DND-41 (cell line): ENCODE measurements at regions not wholly inside any gene's neighbourhood (a gene's known extent, or its start where the extent isn't known, plus 50 kb on each side); places are given as distances from the start of the nearest gene placed in this dataset.

Experiments
- ATAC-seq: fragments of 200-7000 bp; cut with Tn5 transposase; 3 replicates; pipeline ENCODE4 v1.9.1; 2021; ENCODE audit warnings: low read depth; ENCODE audit not compliant: insufficient read depth
- DNase-seq: peaks from one replicate; pipeline ENCODE4 v3.0.0-alpha.2; 2020
- H2AFZ ChIP-seq: 2 replicates; pipeline ENCODE4 v1.6.0; 2012; ENCODE audit warnings: low read depth, low read length
- H3K27ac ChIP-seq: 2 replicates; pipeline ENCODE4 v1.5.1; 2012; ENCODE audit warnings: low read length, inconsistent platforms
- H3K27me3 ChIP-seq: fragments of 200-600 bp; sonication (generic); 2 replicates; pipeline ENCODE4 v1.6.0; 2012; ENCODE audit warnings: low read length, mild to moderate bottlenecking, inconsistent platforms; ENCODE audit not compliant: insufficient read depth, poor library complexity
- H3K36me3 ChIP-seq: 2 replicates; pipeline ENCODE4 v1.5.1; 2012; ENCODE audit warnings: low read length, inconsistent platforms; ENCODE audit not compliant: insufficient read depth
- H3K4me1 ChIP-seq: 2 replicates; pipeline ENCODE4 v1.5.1; 2012; ENCODE audit warnings: mild to moderate bottlenecking, low read length; ENCODE audit not compliant: insufficient read depth
- H3K4me2 ChIP-seq: 2 replicates; pipeline ENCODE4 v1.6.0; 2012; ENCODE audit warnings: mild to moderate bottlenecking, moderate library complexity, low read length, inconsistent platforms; ENCODE audit not compliant: insufficient read depth
- H3K4me3 ChIP-seq, 2 experiments: fragments of 200-600 bp in 1 of 2; shearing (Covaris generic) in 1 of 2; 2 replicates each; pipeline ENCODE4 v1.5.1; 2012 to 2016; ENCODE audit warnings: inconsistent platforms in 2 of 2, low read length in 2 of 2, mild to moderate bottlenecking in 2 of 2, low read depth in 1 of 2, moderate library complexity in 1 of 2
- H3K79me2 ChIP-seq: 2 replicates; pipeline ENCODE4 v1.6.0; 2012; ENCODE audit warnings: low read length, inconsistent platforms; ENCODE audit not compliant: insufficient read depth
- H3K9ac ChIP-seq: 2 replicates; pipeline ENCODE4 v1.6.0; 2012; ENCODE audit warnings: low read depth, mild to moderate bottlenecking, inconsistent platforms, low read length, moderate library complexity
- H3K9me3 ChIP-seq: 2 replicates; pipeline ENCODE4 v1.5.1; 2012; ENCODE audit warnings: low read length, moderate library complexity, mild to moderate bottlenecking, inconsistent platforms; ENCODE audit not compliant: insufficient read depth, severe bottlenecking
- H4K20me1 ChIP-seq: 2 replicates; pipeline ENCODE4 v1.6.0; 2012; ENCODE audit warnings: low read length; ENCODE audit not compliant: insufficient read depth
- EZH2 ChIP-seq: IDR thresholded peaks from 3 replicates; pipeline ENCODE4 v1.6.1; 2012; ENCODE audit warnings: borderline replicate concordance, low read depth, mild to moderate bottlenecking, moderate library complexity, low read length, inconsistent platforms; ENCODE audit not compliant: severe bottlenecking
- TF ChIP-seq, protein P1 (sequence below): IDR thresholded peaks from 2 replicates; pipeline ENCODE4 v1.5.1; 2012; ENCODE audit warnings: borderline replicate concordance, low read length, moderate library complexity, mild to moderate bottlenecking; ENCODE audit not compliant: poor library complexity, severe bottlenecking; ENCODE audit errors: extremely low read depth

DNA sequence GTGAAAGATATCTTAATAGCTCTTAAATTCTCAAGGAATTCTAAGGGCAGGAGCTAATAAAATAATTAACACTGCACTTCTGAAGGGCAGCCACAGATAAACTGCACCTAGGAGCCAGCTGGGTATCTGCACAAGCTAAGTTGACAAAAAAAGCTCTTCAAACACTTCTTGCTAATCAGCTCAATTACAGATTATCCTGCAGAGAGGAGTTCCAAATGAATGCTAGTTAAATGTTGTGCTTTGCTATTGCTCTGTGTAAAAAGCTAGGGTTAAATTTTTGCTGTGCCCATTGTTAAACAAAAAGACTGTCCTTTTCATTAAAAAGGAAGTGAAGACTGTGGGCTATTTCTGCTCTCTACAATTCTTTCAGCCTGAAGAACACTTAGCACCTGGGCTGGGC, 158.5 kb upstream of the SHISA6 start:
- H4K20me1 ChIP-seq: no peaks in the 10 kb centered on the region
- peaks cover 4% of the 10 kb centered on the region for H3K27me3 ChIP-seq
- no peak overlapping the region for H3K4me3 ChIP-seq
- TF ChIP-seq, protein P1, sequence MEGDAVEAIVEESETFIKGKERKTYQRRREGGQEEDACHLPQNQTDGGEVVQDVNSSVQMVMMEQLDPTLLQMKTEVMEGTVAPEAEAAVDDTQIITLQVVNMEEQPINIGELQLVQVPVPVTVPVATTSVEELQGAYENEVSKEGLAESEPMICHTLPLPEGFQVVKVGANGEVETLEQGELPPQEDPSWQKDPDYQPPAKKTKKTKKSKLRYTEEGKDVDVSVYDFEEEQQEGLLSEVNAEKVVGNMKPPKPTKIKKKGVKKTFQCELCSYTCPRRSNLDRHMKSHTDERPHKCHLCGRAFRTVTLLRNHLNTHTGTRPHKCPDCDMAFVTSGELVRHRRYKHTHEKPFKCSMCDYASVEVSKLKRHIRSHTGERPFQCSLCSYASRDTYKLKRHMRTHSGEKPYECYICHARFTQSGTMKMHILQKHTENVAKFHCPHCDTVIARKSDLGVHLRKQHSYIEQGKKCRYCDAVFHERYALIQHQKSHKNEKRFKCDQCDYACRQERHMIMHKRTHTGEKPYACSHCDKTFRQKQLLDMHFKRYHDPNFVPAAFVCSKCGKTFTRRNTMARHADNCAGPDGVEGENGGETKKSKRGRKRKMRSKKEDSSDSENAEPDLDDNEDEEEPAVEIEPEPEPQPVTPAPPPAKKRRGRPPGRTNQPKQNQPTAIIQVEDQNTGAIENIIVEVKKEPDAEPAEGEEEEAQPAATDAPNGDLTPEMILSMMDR: no peak
- TF ChIP-seq EZH2: no peak
- ATAC-seq (no peak), DNase-seq (no peak)
- no peak overlapping the region for H3K27ac ChIP-seq
- no peaks in the 10 kb centered on the region for H3K4me1 ChIP-seq
- H3K79me2 ChIP-seq: no peaks in the 10 kb centered on the region
- H3K4me2 ChIP-seq: no peak overlapping the region
- H2AFZ ChIP-seq: no peak overlapping the region
- no peak overlapping the region for H3K9ac ChIP-seq
- H3K9me3 ChIP-seq: no peaks in the 10 kb centered on the region
- H3K36me3 ChIP-seq: no peaks in the 10 kb centered on the region

DNA sequence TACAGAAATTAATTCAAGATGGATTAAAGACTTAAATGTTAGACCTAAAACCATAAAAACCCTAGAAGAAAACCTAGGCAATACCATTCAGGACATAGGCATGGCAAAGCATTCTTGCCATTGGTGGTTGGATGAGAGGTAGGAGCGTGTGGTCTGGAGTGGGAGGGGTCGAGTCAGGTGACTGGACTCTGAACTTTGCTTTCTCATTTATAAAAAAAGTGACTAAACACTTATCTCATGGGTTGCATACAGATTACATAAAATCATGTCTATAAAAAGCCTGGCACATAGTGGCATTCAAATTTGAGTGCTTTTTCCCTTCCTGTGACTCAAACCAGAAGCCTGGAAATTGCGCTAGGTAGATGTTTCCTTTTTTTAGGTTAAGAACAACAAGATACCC, 159.7 kb upstream of the SHISA6 start:
- H3K27ac ChIP-seq: no peak overlapping the region
- no peak for ATAC-seq
- TF ChIP-seq EZH2: no peak
- TF ChIP-seq, protein P1: no peak
- no peaks in the 10 kb centered on the region for H3K36me3 ChIP-seq
- DNase-seq: no peak
- H3K9ac ChIP-seq: no peak overlapping the region
- H3K27me3 ChIP-seq: peaks cover 4% of the 10 kb centered on the region
- no peak overlapping the region for H2AFZ ChIP-seq
- H3K4me3 ChIP-seq: no peak overlapping the region
- no peak overlapping the region for H3K4me2 ChIP-seq
- no peaks in the 10 kb centered on the region for H3K9me3 ChIP-seq
- no peaks in the 10 kb centered on the region for H3K79me2 ChIP-seq
- H4K20me1 ChIP-seq: no peaks in the 10 kb centered on the region
- no peaks in the 10 kb centered on the region for H3K4me1 ChIP-seq

DNA sequence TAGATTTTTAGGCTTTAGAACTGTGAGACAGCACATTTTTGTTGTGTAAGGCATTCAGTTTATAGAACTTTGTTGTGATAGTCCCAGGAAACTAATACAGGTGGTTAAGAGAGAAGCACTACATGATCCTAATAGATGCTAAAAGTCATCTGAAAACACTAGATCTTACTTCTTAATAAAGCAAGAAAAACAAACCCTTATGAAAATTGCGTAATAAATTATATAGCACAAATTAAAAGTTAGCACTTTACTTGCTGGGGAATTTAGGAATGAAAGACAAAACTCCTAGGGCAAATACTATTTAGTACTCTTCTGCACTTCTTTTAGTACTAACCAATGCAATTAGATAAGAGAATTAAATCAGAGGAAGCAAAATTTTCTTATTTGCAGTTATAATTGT, 163.3 kb upstream of the SHISA6 start:
- H3K27ac ChIP-seq: no peak overlapping the region
- no peaks in the 10 kb centered on the region for H3K36me3 ChIP-seq
- no peak for DNase-seq
- no peaks in the 10 kb centered on the region for H3K4me1 ChIP-seq
- no peak overlapping the region for H2AFZ ChIP-seq
- H3K79me2 ChIP-seq: no peaks in the 10 kb centered on the region
- H3K9me3 ChIP-seq: no peaks in the 10 kb centered on the region
- no peaks in the 10 kb centered on the region for H4K20me1 ChIP-seq
- no peak overlapping the region for H3K9ac ChIP-seq
- no peak overlapping the region for H3K4me2 ChIP-seq
- no peak for ATAC-seq
- no peak overlapping the region for H3K4me3 ChIP-seq
- TF ChIP-seq, protein P1: no peak
- no peak for TF ChIP-seq EZH2
- H3K27me3 ChIP-seq: no peaks in the 10 kb centered on the region

GRCh38 chr17:11074451-11074850, 166.6 kb upstream of the SHISA6 start:
- Histone ChIP-seq H3K4me3 (no peak overlapping the region), H3K9ac (no peak overlapping the region), H3K4me2 (no peak overlapping the region), H3K27me3 (no peaks in the 10 kb centered on the region), H2AFZ (no peak overlapping the region), H4K20me1 (no peaks in the 10 kb centered on the region), H3K27ac (no peak overlapping the region), H3K4me1 (no peaks in the 10 kb centered on the region), H3K36me3 (no peaks in the 10 kb centered on the region), H3K9me3 (no peaks in the 10 kb centered on the region), H3K79me2 (no peaks in the 10 kb centered on the region)
- ATAC-seq (no peak), DNase-seq (no peak)
- TF ChIP-seq, protein P1: no peak
- TF ChIP-seq EZH2: no peak
